Chondrocyte (in vitro differentiated cells): ENCODE measurements at regions not wholly inside any gene's neighbourhood (a gene's known extent, or its start where the extent isn't known, plus 50 kb on each side); places are given as distances from the start of the nearest gene placed in this dataset.
"Not testable (repeated sequence)": the region's sequence is repeated elsewhere in the genome, so short reads cannot be mapped to it uniquely, and the experiment has no call there.

Experiments
- DNase-seq: peaks from one replicate; pipeline ENCODE4 v3.0.0; 2021; ENCODE audit warnings: mixed read lengths, low spot score
- H3K27ac Mint-ChIP-seq: one replicate; pipeline ENCODE4 v1.8.0; 2021; ENCODE audit warnings: mild to moderate bottlenecking, moderate library complexity, mixed read lengths; ENCODE audit not compliant: unreplicated experiment
- H3K27me3 Mint-ChIP-seq: 2 replicates; pipeline ENCODE4 v1.8.0; 2021; ENCODE audit warnings: low read depth, mixed read lengths
- H3K36me3 Mint-ChIP-seq: 2 replicates; pipeline ENCODE4 v1.8.0; 2021; ENCODE audit warnings: low read depth, mixed read lengths
- H3K4me1 Mint-ChIP-seq: 2 replicates; pipeline ENCODE4 v1.8.0; 2021; ENCODE audit warnings: low read depth, mild to moderate bottlenecking, mixed read lengths
- H3K4me3 Mint-ChIP-seq: one replicate; pipeline ENCODE4 v1.8.0; 2021; ENCODE audit warnings: mild to moderate bottlenecking, moderate library complexity, mixed read lengths; ENCODE audit not compliant: unreplicated experiment
- H3K9me3 Mint-ChIP-seq: 2 replicates; pipeline ENCODE4 v1.8.0; 2021; ENCODE audit warnings: low read depth, mixed read lengths
- CTCF ChIP-seq: fragments of 200-600 bp; sonication (generic); IDR thresholded peaks from 2 replicates; pipeline ENCODE4 v1.5.0; 2021; ENCODE audit warnings: antibody characterized with exemption, mild to moderate bottlenecking, moderate library complexity

GRCh38 chr15:95784508-95784907 is 546.0 kb upstream of the NR2F2 start:
- H3K4me1 Mint-ChIP-seq: no peaks in the 10 kb centered on the region
- no peak for TF ChIP-seq CTCF
- H3K27ac Mint-ChIP-seq: no peak overlapping the region
- H3K4me3 Mint-ChIP-seq: no peak overlapping the region
- H3K9me3 Mint-ChIP-seq: peaks cover 44% of the 10 kb centered on the region
- no peak for DNase-seq
- no peaks in the 10 kb centered on the region for H3K27me3 Mint-ChIP-seq
- H3K36me3 Mint-ChIP-seq: peaks cover 22% of the 10 kb centered on the region

GRCh38 chr15:95785276-95785675 is 545.2 kb upstream of the NR2F2 start:
- H3K27ac Mint-ChIP-seq, H3K4me3 Mint-ChIP-seq, H3K4me1 Mint-ChIP-seq, DNase-seq, H3K27me3 Mint-ChIP-seq: not testable (repeated sequence)
- peaks cover 44% of the 10 kb centered on the region for H3K9me3 Mint-ChIP-seq
- peaks cover 22% of the 10 kb centered on the region for H3K36me3 Mint-ChIP-seq

- H3K36me3 Mint-ChIP-seq: no peaks in the 10 kb centered on the region
- no peak overlapping the region for H3K4me3 Mint-ChIP-seq
- no peak for DNase-seq
- no peaks in the 10 kb centered on the region for H3K27me3 Mint-ChIP-seq
- H3K27ac Mint-ChIP-seq: no peak overlapping the region
- H3K4me1 Mint-ChIP-seq: no peaks in the 10 kb centered on the region
- no peak for TF ChIP-seq CTCF
- H3K9me3 Mint-ChIP-seq: no peaks in the 10 kb centered on the region
These were observed 537.3 kb upstream of the NR2F2 start for GRCh38 chr15:95793231-95793630.

- Mint-ChIP-seq H3K4me3 (no peak overlapping the region), H3K27me3 (no peaks in the 10 kb centered on the region), H3K27ac (no peak overlapping the region), H3K4me1 (peaks cover 6% of the 10 kb centered on the region), H3K36me3 (no peaks in the 10 kb centered on the region), H3K9me3 (no peaks in the 10 kb centered on the region)
- no peak for DNase-seq
- no peak for TF ChIP-seq CTCF
These were observed 535.1 kb upstream of the NR2F2 start for GRCh38 chr15:95795386-95795785.

- Mint-ChIP-seq H3K27ac (no peak overlapping the region), H3K9me3 (no peaks in the 10 kb centered on the region), H3K4me1 (peaks cover 6% of the 10 kb centered on the region), H3K27me3 (no peaks in the 10 kb centered on the region), H3K4me3 (no peak overlapping the region), H3K36me3 (peaks cover 2% of the 10 kb centered on the region)
- TF ChIP-seq CTCF: no peak
- no peak for DNase-seq
These were observed 531.0 kb upstream of the NR2F2 start for GRCh38 chr15:95799286-95800200.

GRCh38 chr15:95804484-95804883 is 526.0 kb upstream of the NR2F2 start:
- no peak for TF ChIP-seq CTCF
- no peak for DNase-seq
- no peak overlapping the region for H3K27ac Mint-ChIP-seq
- no peaks in the 10 kb centered on the region for H3K27me3 Mint-ChIP-seq
- H3K36me3 Mint-ChIP-seq: peaks cover 4% of the 10 kb centered on the region
- no peak overlapping the region for H3K4me3 Mint-ChIP-seq
- H3K4me1 Mint-ChIP-seq: peaks cover 11% of the 10 kb centered on the region
- H3K9me3 Mint-ChIP-seq: peaks cover 10% of the 10 kb centered on the region
